ELR (cell line): ENCODE measurements at regions not wholly inside any gene's neighbourhood (a gene's known extent, or its start where the extent isn't known, plus 50 kb on each side); places are given as distances from the start of the nearest gene placed in this dataset.

Experiments used
- DNase-seq: peaks from one replicate; pipeline ENCODE4 v3.0.0-alpha.2; 2015; ENCODE audit warnings: low read depth

DNA sequence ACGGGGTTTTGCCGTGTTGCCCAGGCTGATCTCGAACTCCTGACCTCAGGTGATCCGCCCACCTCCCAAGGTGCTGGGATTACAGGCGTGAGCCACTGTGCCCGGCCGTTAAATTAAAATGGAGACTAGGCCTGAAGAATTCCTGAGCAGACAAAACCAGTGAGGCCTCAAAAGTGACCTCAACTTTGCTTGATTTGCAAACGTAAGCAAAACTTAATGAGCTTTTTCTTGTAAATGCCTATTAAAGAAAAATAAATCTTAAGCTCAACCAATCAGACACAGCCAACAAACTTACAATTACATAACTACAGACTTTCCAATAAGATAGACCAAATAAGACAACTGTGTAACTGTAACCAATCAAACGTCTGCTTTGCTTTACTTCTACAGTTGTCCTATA lies 111.3 kb upstream of the SEMA6A start:
- no peak for DNase-seq

DNA sequence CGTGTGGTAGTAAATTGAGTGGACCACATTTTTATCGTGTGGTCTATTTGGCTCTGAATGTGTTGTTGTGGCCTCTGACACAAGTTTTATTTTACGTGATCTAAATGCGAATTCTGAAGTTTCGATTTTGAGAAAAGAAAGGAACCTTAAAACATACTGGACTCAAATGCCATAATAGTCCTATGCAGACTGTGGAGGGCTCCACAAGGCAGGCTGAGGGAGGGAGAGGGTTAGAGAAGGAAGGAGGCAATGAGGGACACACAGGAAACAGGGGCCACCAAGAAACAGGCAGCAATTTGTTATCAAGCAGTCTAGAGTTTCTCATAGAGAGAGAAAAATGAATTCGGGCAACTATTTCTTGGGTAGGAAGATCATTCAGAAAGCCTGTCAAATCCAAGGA lies 110.4 kb upstream of the SEMA6A start:
- no peak for DNase-seq

GRCh38 chr5:116681334-116682013 lies 106.9 kb upstream of the SEMA6A start:
- no peak for DNase-seq

DNA sequence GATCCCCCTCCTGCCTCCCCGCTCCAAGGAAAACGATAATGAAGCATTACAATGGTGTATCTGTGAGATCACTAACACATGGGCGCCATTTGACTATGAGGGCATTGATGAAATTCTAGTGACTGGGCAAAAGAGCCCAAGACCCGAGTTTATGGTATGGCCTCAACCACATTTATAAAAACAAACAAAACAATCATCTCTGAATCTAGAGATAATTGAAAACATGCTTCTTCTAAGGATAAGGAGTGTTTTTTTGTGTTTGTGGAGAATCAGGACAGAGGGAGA lies 100.9 kb upstream of the SEMA6A start:
- DNase-seq: no peak

DNA sequence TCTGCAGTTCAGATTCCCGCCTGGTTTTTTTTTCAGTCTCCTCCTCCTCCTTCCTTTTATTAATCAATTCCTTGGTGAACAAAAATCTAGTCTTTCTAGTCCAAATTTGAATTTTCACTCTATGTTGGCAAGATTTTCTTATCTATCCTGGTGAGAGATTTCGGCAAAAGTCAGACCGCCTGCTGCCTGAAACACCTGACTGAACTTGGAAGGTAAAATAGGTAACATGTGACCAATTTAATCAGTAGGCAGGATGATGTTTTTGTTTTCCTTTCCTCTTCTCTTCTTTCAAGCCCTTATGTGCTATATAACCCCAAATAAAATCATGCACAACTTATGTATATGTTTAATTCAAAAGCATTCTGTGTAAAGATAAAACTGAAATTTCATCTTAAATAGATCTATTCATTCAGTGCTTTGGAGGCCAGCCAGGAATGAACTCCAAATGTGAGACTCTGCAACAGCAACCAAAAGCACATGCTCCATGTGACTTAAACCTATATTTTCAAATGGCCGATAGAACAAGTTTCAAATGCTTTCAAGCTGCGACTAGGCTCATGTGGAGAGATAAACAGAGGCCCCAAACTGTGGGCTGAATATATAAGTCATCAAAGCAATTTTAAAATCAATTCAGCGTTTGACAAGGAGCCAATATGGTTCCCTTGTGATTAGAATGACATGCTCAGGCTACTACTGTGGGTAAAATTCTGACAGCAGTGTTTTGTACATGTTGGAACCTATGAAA lies 100.4 kb upstream of the SEMA6A start:
- no peak for DNase-seq

DNA sequence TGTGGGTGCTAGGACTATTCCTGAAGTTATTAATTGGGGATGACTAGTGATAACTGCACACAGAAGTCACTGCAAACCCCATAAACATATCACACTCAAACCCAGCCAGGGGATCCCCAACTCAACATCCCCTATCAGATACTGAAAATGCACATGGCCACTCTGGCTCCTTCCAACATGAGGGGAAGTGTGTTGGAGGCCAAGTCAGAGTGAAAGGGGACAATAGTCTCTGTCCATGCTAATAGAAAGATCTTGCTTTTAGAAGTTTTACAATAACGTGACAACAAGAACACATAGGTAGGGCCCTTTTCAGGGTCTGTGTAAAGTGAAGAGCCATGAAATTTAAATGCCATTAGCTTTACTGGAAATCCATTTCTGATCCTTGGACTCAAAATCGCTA lies 98.8 kb upstream of the SEMA6A start:
- DNase-seq: no peak

DNA sequence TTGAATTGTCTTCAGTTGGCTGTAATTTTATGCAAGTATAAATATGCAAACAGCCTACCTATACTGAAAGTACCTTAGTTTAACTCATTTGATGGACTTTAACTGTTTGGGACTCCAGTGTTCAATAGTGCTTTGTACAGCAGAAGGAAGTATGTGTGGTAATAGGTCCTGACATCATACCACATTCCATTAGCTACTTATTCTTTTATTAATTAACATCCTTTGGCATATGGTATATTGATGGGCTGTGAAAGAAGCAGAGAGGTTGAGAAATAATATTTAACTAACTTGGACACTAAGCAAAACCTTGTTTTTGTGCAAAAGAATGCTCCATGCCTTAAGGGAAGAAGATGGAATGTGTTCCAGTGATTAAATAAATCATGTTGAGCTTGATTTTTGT lies 97.6 kb upstream of the SEMA6A start:
- DNase-seq: no peak

- DNase-seq: no peak
Measured at GRCh38 chr5:116671211-116671736, 96.7 kb upstream of the SEMA6A start.

DNA sequence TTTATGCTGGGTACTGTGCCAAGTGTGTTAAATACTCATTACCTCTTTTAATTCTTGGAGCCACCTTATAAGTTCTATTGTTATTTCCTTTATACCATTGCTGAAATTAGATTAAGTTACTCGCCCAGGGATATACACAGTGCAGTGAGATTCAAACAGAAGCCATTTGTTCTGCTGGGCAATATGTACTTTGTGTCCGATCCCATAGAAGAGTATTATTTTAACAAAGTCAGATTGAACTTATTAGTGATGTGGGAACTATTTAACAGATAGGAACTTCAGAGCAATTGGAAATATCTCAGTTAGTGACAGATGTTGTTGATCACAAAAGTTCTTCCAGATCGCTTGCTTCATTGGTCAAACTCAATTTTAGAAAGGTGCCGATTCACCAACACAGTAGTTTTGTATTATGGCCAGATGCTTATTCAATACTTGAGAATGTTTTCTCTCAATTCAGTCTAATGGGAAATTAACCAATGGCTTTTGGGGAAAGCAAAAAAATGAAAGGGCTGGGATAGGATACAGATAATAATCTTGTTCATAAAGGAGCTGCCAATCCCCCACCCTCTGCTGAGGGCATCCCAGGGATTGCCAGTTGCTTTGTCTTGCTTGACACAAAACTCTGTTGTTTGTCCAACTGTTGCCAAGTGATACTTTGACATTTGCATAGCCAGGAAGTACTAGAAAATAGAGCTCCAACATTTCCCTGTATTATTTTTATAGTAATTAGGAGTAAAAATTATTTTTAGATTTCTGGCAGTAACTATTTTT lies 94.8 kb upstream of the SEMA6A start:
- DNase-seq: no peak

GRCh38 chr5:116668390-116668789 lies 93.8 kb upstream of the SEMA6A start:
- no peak for DNase-seq

GRCh38 chr5:116666901-116667300 lies 92.3 kb upstream of the SEMA6A start:
- no peak for DNase-seq

- DNase-seq: no peak
Measured at GRCh38 chr5:116664988-116665387, 90.4 kb upstream of the SEMA6A start.

DNA sequence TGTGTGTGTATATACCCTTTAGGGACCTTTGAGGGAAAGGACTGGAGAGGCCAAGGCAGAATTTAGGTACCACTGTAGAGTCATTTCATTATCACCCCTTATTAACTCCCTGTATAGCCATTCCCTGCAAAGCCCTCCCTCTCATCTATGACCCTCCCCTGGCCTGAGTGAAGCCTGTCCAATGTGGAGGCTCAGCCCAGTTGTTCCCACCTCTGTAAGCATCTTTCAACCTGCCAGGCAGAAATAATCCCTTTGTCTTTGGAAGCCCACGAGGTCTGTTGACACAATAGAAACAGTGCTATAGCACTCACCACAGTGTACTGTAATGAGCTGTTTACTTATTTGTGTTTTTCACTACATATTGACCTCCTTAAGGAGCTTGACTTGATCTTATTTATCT lies 88.5 kb upstream of the SEMA6A start:
- no peak for DNase-seq

DNA sequence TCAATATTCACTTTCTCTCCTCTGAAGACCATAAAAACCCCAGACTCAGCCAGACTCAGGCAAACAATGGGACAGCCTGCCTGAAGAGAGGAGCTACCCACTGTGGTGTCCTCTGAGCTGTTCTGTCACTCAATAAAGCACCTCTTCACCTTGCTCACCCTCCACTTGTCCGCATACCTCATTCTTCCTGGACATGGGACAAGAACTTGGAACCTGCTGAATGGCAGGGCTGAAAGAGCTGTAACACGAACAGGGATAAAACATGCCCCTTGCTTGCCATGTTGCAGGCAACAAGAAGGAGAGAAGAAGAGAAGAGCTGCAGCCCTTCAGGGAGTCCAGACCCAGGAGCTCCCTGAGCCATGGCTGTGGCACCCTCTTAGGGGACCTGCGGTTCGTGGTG lies 86.8 kb upstream of the SEMA6A start:
- no peak for DNase-seq

DNA sequence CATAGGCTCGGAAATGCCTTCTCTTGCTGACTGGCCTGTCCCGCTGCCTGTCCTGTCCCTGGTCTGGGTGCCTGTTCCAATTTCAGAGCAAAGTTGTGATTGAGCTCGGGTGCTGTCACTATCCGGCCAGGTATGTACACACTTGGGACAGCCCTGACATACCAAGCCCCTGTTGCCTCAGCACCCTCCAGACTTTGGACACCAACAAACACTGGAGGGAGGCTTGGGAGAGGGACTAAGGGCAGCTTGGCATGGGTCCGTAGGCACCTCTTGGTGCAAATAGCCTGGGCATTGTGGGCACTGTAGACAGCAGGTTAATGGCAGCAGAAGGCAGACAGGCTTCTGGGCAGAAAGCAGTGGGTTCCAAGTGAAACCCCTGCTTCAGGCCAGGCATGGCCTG lies 86.3 kb upstream of the SEMA6A start:
- DNase-seq: no peak

DNA sequence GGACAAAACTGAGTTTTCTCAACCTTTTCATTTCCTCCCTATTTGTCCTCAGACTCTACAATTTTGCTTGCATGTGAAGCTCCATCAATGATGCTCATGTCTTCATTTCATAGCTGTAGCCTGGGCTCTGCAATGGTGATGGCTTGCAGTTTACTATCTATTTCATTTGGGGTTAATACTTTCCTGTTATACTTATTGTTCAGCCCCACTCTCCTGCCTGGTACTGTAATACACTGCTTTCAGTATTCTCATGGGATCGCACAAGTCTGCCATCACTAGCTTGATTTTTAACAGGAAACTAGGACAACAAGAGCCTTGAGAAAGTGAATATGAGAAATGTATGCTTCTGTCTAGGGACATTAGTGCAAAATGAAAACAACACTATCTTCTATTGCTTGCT lies 84.2 kb upstream of the SEMA6A start:
- no peak for DNase-seq

DNA sequence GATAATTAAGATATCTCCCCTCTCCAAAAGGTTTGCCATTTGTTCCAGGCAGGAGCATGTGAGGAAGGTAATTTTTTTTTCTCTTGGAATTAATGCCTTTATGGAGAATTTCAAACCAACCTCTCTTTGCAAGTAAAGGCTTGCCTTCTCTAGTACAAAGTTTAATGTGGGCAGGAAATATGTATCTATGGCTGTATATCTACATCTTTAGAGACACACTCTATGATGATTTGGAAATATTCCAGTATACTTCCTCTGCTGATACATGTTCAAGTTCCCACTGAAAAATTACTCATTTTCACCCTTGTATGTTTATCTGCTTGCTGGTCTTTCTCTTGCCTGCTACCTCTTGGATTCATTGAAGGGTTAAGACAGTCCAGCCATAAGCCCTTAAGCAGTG lies 83.5 kb upstream of the SEMA6A start:
- no peak for DNase-seq

DNA sequence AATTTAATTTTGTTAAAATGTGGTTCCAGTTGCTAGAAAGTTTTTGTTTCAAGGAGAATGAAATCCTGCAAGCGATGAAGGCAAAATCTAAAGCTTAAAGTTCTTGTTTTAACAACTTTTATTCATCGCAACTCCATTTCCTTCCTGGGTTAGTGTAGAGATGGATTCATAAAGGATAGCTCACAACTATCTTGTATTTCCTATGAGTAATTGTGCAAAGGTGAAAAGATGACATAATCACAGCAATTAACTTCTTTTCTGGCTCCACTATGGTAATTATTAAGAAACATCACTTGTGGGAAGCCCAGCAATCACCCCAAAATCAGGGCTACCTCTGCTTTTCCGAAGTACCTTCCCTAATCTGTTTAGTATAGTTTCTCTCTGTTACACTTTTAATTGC lies 80.8 kb upstream of the SEMA6A start:
- no peak for DNase-seq

GRCh38 chr5:116654925-116655324 lies 80.3 kb upstream of the SEMA6A start:
- DNase-seq: no peak

DNA sequence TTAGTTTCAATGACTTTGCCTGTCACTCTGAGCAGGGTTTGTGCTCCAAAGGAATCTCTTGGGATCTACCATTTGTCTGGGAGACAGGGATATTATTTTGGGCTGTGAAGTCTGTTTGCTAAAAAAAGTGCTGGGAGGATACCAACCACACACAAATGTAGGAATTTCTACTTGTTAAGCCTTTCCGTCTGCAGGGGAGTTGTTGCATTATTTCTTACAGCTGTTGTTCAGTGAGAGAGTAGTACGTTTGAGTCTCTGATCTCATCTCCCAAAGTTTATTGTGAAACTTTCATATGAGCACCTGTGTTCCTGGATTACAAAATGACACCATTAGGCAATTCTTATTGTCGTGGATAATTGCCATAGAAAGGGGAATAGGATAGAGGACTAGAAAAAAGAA lies 78.3 kb upstream of the SEMA6A start:
- no peak for DNase-seq

DNA sequence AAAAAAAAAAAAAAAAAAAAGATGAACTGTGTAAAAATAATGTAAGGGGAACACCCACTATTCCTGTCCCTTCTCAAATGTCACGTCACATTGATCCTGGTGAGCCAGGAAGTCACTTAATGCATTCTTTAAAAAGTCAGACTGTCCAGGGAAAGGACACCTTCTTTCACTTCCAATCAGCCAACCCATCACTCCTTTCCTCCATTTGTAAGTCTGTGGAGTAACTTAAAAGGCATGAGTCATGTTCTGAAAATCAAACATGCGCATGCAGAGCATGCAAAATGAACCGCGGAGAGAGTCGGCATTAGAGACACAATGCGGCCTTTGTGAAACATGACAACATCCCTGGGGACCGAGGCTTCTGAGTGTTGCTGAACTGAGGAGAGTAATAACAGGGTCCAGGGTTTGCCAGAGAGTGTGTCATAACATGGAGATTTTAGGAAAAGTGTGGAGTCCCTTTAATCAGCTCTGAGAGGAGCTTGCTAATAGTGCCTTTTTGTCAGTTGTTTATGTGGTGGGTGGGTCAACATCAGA lies 77.6 kb upstream of the SEMA6A start:
- DNase-seq: peak; percentile 1

DNA sequence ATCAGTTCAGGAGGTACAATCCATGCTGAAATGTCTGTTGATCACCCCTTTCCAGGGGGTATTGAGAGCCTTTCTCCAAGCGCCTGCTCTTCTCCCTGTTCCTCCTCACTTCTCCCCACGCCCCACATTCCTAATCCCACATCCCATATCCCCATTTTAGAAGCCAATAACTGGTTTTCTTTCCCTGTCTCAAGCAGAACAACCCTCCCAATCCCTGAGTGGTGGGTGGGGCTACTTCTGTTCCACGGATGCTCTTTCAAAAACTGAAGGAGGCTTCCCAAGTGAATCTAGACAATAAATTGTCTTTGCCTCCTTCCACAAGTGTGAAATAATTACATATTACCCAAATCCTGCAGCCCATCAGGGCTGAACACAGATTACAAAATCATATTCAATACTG lies 77.0 kb upstream of the SEMA6A start:
- no peak for DNase-seq

DNA sequence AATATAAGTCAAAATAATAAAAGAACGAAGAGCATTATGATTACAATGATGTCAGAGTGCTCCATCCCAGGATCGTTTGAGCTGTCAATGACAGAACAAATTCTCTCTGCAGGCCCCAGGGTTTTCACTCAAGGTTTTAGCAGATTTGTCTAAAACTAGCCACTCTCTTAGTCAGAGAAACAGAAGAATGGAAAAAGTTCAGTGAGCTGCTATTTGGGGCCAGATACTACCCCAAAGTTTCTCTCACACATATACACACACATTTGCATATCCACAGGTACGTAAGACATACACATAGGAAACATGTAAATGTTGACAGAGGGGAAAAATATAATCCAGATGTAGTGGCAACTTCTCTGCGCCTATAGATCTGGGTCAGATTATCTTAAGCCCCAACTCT lies 76.3 kb upstream of the SEMA6A start:
- DNase-seq: no peak
